ENCODE measurements at regions not wholly inside any gene's neighbourhood (a gene's known extent, or its start where the extent isn't known, plus 50 kb on each side); places are given as distances from the start of the nearest gene placed in this dataset.

DNA sequence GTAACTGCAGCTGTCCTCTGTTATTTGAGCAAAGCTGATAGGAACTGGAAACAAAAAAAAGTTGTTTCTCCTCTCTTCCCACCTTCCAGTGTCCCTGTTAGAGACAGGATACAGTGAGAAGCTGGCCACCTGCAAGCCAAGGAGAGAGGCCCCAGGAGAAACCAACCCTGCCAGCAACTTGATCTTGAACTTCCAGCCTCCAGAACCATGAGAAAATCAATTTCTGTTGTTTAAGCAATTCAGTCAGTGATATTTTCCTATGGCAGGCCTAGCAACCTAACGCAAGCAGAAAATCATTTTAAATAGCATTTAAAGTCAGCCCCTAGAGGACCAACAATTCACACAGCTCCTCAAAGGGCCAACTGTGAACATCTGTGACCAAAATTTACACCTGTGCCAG is 291.3 kb downstream of the OXSM start:
- TF ChIP-seq, protein P1, sequence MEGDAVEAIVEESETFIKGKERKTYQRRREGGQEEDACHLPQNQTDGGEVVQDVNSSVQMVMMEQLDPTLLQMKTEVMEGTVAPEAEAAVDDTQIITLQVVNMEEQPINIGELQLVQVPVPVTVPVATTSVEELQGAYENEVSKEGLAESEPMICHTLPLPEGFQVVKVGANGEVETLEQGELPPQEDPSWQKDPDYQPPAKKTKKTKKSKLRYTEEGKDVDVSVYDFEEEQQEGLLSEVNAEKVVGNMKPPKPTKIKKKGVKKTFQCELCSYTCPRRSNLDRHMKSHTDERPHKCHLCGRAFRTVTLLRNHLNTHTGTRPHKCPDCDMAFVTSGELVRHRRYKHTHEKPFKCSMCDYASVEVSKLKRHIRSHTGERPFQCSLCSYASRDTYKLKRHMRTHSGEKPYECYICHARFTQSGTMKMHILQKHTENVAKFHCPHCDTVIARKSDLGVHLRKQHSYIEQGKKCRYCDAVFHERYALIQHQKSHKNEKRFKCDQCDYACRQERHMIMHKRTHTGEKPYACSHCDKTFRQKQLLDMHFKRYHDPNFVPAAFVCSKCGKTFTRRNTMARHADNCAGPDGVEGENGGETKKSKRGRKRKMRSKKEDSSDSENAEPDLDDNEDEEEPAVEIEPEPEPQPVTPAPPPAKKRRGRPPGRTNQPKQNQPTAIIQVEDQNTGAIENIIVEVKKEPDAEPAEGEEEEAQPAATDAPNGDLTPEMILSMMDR (conservative IDR thresholded peaks at IDR 0.05), result no peak
- no peak for TF ChIP-seq ZFX (IDR thresholded peaks at IDR 0.05)
